Psoas muscle (tissue), 7 donors: ENCODE measurements at regions not wholly inside any gene's neighbourhood (a gene's known extent, or its start where the extent isn't known, plus 50 kb on each side); places are given as distances from the start of the nearest gene placed in this dataset.

ENCODE experiments used
- ATAC-seq, 4 donors: fragments of 200-7000 bp; cut with Tn5 transposase; one replicate each; pipeline ENCODE4 v1.9.1; 2020; ENCODE audit warnings: moderate library complexity in 3 of 4, mild to moderate bottlenecking in 2 of 4
- DNase-seq, 2 donors: peaks; one replicate each; pipeline ENCODE4 v3.0.0-alpha.2; 2020
- H3K27ac ChIP-seq: fragments of 200-600 bp; one replicate; pipeline ENCODE4 v1.8.0; 2022
- H3K27me3 ChIP-seq, 3 donors: fragments of 200-600 bp in 1 of 3; one replicate each; pipeline versions ENCODE4 v1.6.1 to v1.8.0; 2013 to 2022; ENCODE audit warnings: low read length in 2 of 3, mild to moderate bottlenecking in 2 of 3, moderate library complexity in 1 of 3; ENCODE audit not compliant: insufficient read depth in 3 of 3
- H3K36me3 ChIP-seq, 2 donors: fragments of 200-600 bp in 1 of 2; one replicate each; pipeline versions ENCODE4 v1.6.1 to v1.8.0; 2013 to 2022; ENCODE audit warnings: low read depth in 1 of 2, mild to moderate bottlenecking in 1 of 2, moderate library complexity in 1 of 2; ENCODE audit not compliant: insufficient read depth in 1 of 2
- H3K4me1 ChIP-seq: fragments of 200-600 bp; one replicate; pipeline ENCODE4 v1.8.0; 2022
- H3K4me3 ChIP-seq: fragments of 200-600 bp; one replicate; pipeline ENCODE4 v1.8.0; 2022; ENCODE audit warnings: mild to moderate bottlenecking
- H3K9me3 ChIP-seq: fragments of 200-600 bp; one replicate; pipeline ENCODE4 v1.8.0; 2022
- CTCF ChIP-seq: fragments of 200-600 bp; IDR thresholded peaks from one replicate; pipeline ENCODE4 v1.8.0; 2022; ENCODE audit warnings: antibody characterized with exemption
- WGBS, 3 donors: extraction: QIAGEN DNeasy Blood & Tissue Kit; methylation state at CpG; one replicate each; pipeline versions ENCODE4 v1.1.6 to v1.1.7; 2013; 5-methylcytosine and 5-hydroxymethylcytosine counted together
- intact Hi-C, 2 donors: fragments of 100-400 bp; cut with DNase I; formaldehyde crosslinking; loops; one replicate each; pipeline versions ENCODE4 v1.11.0 to v1.14.2; 2022
- donor health status: healthy with polysubstance abuse.
- donor health status: DM: no; HTN: no; CAD: no; lungs with moderate emphysema.
- donor health status: Bipolar disorder and iron deficiency.
- donor health status: healthy.
- donor health status: DM: yes; HTN: yes; CAD: no.
- donor health status: DM: no; HTN: no; CAD: no.
- donor health status: DM: yes; HTN: yes; CAD: no.

DNA sequence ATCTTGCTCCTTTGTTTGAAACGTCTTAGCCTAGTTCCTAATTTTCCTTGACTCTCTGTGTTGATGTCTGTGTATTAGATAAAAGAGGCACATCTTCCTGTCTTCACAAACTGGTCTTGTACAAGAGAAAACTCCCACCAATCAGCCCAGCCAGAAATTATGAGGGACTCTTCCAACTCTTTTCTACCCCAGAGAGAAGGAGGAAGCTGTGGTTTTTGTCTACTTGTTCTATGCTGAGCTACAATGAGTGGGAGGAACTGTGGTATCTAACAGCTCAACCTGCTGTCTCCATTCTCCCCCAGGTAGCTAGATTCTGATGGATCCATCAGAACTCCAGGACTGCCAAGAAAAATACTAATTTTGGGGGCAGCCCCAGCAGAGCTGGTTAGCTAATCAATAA, 392.5 kb downstream of the HS3ST3B1 start:
- WGBS, 3 donors: 43 to 73% (median 49%) methylated on average over 1 of the region's 1 CpG
- Histone ChIP-seq H3K27me3 (no peaks in the 10 kb centered on the region), H3K4me3 (no peak overlapping the region), H3K36me3 (no peaks in the 10 kb centered on the region), H3K9me3 (peaks cover 4% of the 10 kb centered on the region), H3K4me1 (no peaks in the 10 kb centered on the region), H3K27ac (no peak overlapping the region)
- DNase-seq (no peak), ATAC-seq (no peak)
- TF ChIP-seq CTCF: no peak
- intact Hi-C loops: no loop called here

DNA sequence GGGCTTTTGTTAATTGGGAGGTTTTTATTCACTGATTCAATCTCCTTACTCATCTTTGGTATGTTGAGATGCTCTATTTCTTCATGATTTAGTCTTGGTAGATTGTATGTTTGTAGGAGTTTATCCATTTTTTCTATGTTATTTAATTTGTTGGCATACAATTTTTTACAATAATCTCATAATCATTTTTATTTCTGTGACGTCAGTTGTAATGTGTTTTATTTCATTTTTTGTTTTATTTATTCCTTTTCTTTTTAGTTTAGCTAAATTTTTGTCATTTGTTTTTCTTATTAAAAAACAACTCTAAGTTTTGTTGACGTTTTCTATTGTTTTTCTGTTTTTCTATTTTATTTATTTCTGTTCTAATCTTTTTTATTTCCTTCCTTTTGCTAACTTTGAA, 389.8 kb downstream of the HS3ST3B1 start:
- Histone ChIP-seq H3K9me3 (peaks cover 4% of the 10 kb centered on the region), H3K27me3 (no peaks in the 10 kb centered on the region), H3K4me3 (no peak overlapping the region), H3K27ac (no peak overlapping the region), H3K4me1 (no peaks in the 10 kb centered on the region), H3K36me3 (no peaks in the 10 kb centered on the region)
- intact Hi-C loops: no loop called here
- no peak for ATAC-seq
- TF ChIP-seq CTCF: no peak
- WGBS, 3 donors: 64 to 77% (median 65%) methylated on average over 2 of the region's 2 CpGs
- DNase-seq: no peak

DNA sequence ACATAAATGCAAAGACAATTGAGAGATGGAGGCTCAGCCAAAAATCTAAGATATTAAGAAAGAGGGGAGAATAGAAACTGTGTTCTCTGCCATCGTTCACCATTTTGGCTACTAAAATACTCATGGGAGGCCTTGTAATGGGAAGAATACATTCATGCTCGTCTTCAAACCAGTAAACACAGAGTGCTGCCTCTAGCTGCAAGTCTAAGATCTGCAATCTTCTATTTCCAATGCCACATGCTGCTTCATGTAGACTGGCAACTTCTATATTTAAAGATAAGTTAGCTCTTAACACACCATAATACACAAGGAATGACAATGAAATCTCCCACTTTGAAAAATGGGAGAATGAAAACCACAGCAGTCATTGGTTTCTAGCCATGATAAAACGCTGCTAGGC, 387.3 kb downstream of the HS3ST3B1 start:
- H3K27me3 ChIP-seq: no peaks in the 10 kb centered on the region
- peaks cover 4% of the 10 kb centered on the region for H3K9me3 ChIP-seq
- 56 to 58% (median 57%) methylated on average over 3 of the region's 3 CpGs for WGBS, 3 donors
- H3K27ac ChIP-seq: no peak overlapping the region
- intact Hi-C loops: no loop called here
- TF ChIP-seq CTCF: no peak
- no peak for DNase-seq
- H3K4me3 ChIP-seq: no peak overlapping the region
- H3K36me3 ChIP-seq: no peaks in the 10 kb centered on the region
- no peaks in the 10 kb centered on the region for H3K4me1 ChIP-seq
- no peak for ATAC-seq

GRCh38 chr17:14672830-14673229, 371.9 kb downstream of the HS3ST3B1 start:
- no peak overlapping the region for H3K27ac ChIP-seq
- no peak for DNase-seq
- no peaks in the 10 kb centered on the region for H3K36me3 ChIP-seq
- no peaks in the 10 kb centered on the region for H3K27me3 ChIP-seq
- no peak for ATAC-seq
- H3K4me1 ChIP-seq: no peaks in the 10 kb centered on the region
- no peak for TF ChIP-seq CTCF
- no peak overlapping the region for H3K4me3 ChIP-seq
- intact Hi-C loops: no loop called here
- no peaks in the 10 kb centered on the region for H3K9me3 ChIP-seq
- WGBS, 3 donors: 19 to 33% (median 19%) methylated on average over 4 of the region's 4 CpGs

- ATAC-seq: no peak
- H3K36me3 ChIP-seq: no peaks in the 10 kb centered on the region
- intact Hi-C loops: no loop called here
- TF ChIP-seq CTCF: no peak
- 91 to 92% (median 91%) methylated on average over 1 of the region's 1 CpG for WGBS, 3 donors
- no peak for DNase-seq
- H3K4me3 ChIP-seq: no peak overlapping the region
- H3K9me3 ChIP-seq: no peaks in the 10 kb centered on the region
- H3K4me1 ChIP-seq: no peaks in the 10 kb centered on the region
- no peak overlapping the region for H3K27ac ChIP-seq
- H3K27me3 ChIP-seq: no peaks in the 10 kb centered on the region
Observed at GRCh38 chr17:14670861-14671260, 370.0 kb downstream of the HS3ST3B1 start.
